ENCODE measurements at regions not wholly inside any gene's neighbourhood (a gene's known extent, or its start where the extent isn't known, plus 50 kb on each side); places are given as distances from the start of the nearest gene placed in this dataset.

DNA sequence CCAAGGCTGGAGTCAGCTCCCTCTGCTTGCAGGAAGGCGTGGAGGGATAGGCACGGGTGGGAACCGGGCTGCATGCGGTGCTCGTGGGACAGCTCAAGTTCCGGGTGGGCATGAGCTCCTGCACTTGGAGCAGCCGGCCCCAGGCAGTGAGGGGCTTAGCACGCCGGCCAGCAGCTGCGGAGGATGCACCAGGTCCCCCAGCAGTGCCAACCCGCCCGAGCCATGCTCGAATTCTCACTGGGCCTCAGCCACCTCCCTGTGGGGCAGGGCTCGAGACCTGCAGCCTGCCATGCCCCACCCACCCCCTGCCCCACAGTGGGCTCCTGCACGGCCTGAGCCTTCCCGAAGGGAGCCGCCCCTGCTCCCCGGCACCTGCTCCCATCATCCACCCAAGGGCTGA lies 1501.8 kb downstream of the AACS start:
- TF ChIP-seq POLR2A (IDR thresholded peaks at IDR 0.05; ENCODE audit: low read depth, low read length) (no peak), CTCF (IDR thresholded peaks at IDR 0.05; ENCODE audit: extremely low read depth in 1 of 2, insufficient read depth in 1 of 2, low read depth in 1 of 2, low read length in 2 of 2) (no peak), POLR2AphosphoS5 (IDR thresholded peaks at IDR 0.05; ENCODE audit: insufficient read depth, low read depth, low read length) (no peak), FOS (IDR thresholded peaks at IDR 0.05; ENCODE audit: borderline replicate concordance, insufficient read depth, low read length) (no peak), EZH2 (IDR thresholded peaks at IDR 0.05; ENCODE audit: borderline replicate concordance, low read depth, low read length, severe bottlenecking) (no peak)
- TF ChIP-seq, protein P1, sequence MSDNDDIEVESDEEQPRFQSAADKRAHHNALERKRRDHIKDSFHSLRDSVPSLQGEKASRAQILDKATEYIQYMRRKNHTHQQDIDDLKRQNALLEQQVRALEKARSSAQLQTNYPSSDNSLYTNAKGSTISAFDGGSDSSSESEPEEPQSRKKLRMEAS (IDR thresholded peaks at IDR 0.05; ENCODE audit: insufficient read depth, insufficient read length): no peak

Measured in endothelial cell of umbilical vein (primary cell).